Kidney epithelial cell (primary cell): ENCODE measurements at regions not wholly inside any gene's neighbourhood (a gene's known extent, or its start where the extent isn't known, plus 50 kb on each side); places are given as distances from the start of the nearest gene placed in this dataset.

Source experiments
- DNase-seq: peaks from one replicate; pipeline ENCODE4 v3.0.0-alpha.2; 2010; ENCODE audit warnings: low read depth
- H3K27me3 ChIP-seq: 2 replicates; pipeline ENCODE4 v1.6.0; 2011; ENCODE audit warnings: low read length; ENCODE audit not compliant: control insufficient read depth, insufficient read depth
- H3K36me3 ChIP-seq: 2 replicates; pipeline ENCODE4 v1.5.1; 2011; ENCODE audit warnings: low read length; ENCODE audit not compliant: control insufficient read depth, insufficient read depth
- H3K4me3 ChIP-seq: 2 replicates; pipeline ENCODE4 v1.5.1; 2011; ENCODE audit warnings: low read depth, mild to moderate bottlenecking, control low read depth, low read length
- CTCF ChIP-seq: IDR thresholded peaks from 2 replicates; pipeline ENCODE4 v1.5.1; 2011; ENCODE audit warnings: mild to moderate bottlenecking, moderate library complexity, low read length, control low read depth, inconsistent platforms; ENCODE audit not compliant: insufficient read depth, poor library complexity, severe bottlenecking

GRCh38 chr6:144339859-144340452 lies 54.8 kb downstream of the UTRN start:
- no peak for DNase-seq
- no peak for TF ChIP-seq CTCF
- Histone ChIP-seq H3K4me3 (no peak overlapping the region), H3K27me3 (no peaks in the 10 kb centered on the region), H3K36me3 (no peaks in the 10 kb centered on the region)

- no peak for TF ChIP-seq CTCF
Measured at GRCh38 chr6:144340541-144341371, 55.6 kb downstream of the UTRN start.

GRCh38 chr6:144341831-144342527 lies 56.8 kb downstream of the UTRN start:
- no peak for DNase-seq
- TF ChIP-seq CTCF: no peak
- Histone ChIP-seq H3K36me3 (no peaks in the 10 kb centered on the region), H3K4me3 (no peak overlapping the region), H3K27me3 (no peaks in the 10 kb centered on the region)

More at GRCh38 chr6:144340541-144341371, 55.6 kb downstream of the UTRN start:
- DNase-seq: no peak
- no peak overlapping the region for H3K4me3 ChIP-seq
- H3K27me3 ChIP-seq: no peaks in the 10 kb centered on the region
- no peaks in the 10 kb centered on the region for H3K36me3 ChIP-seq

GRCh38 chr6:144343701-144344428 lies 58.7 kb downstream of the UTRN start:
- Histone ChIP-seq H3K36me3 (no peaks in the 10 kb centered on the region), H3K27me3 (no peaks in the 10 kb centered on the region), H3K4me3 (no peak overlapping the region)
- DNase-seq: no peak
- no peak for TF ChIP-seq CTCF

GRCh38 chr6:144344646-144345045 lies 59.5 kb downstream of the UTRN start:
- TF ChIP-seq CTCF: no peak
- no peak overlapping the region for H3K4me3 ChIP-seq
- DNase-seq: no peak
- H3K27me3 ChIP-seq: no peaks in the 10 kb centered on the region
- no peaks in the 10 kb centered on the region for H3K36me3 ChIP-seq
